ENCODE measurements at regions not wholly inside any gene's neighbourhood (a gene's known extent, or its start where the extent isn't known, plus 50 kb on each side); places are given as distances from the start of the nearest gene placed in this dataset.

DNA sequence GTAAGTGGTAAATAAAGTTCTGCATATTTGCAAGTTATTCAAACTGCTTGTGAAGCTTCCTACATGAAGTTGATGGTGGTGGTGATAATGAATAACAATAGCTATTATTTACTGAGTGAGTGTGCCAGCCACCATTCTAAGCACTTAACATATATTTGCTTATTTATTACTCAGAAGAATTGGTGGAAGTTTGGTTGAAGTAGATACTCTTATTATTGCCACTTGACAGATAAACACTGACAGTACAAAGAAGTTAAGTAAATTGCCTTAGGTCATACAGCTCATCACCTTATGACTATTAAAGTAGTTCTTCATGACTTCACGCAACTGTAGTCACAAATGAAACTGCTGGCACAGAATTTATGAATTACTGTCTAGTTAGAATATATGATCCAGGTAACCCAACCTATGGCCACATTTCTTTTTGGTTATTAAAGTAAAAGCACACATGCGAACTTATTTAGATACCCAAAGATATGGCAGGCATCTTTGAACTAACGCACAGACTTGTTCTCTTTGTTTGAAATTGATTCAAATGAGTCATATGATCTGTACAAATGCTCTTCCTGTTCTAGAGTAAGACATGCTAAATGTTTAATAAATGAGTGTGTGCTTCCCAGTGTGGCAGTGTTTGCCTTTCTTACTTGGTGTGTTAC lies 99.8 kb upstream of the NR2F2 start:
- DNase-seq (ENCODE audit: low read depth), result no peak
- H3K4me3 ChIP-seq (ENCODE audit: low read length), result no peak overlapping the region

DNA sequence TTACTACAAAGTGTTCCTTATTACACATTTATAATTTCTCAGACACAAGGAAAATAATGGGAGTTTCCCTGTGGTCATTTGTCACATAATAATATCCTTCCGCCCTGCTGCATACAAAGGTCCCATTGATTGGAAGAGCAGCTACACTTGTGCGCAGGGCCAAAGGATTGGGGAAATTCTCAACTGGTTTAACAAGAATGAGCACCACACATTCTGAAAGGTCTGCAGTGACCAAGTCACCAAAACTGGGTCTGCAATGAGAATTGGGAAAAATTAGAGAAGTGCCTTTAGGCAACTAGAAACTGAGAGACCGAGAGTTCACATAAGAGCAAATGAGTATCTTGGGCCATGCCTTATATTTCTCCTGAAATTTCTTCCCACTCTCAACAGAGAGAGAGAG lies 98.2 kb upstream of the NR2F2 start:
- DNase-seq (ENCODE audit: low read depth), result no peak
- TF ChIP-seq, protein P1, sequence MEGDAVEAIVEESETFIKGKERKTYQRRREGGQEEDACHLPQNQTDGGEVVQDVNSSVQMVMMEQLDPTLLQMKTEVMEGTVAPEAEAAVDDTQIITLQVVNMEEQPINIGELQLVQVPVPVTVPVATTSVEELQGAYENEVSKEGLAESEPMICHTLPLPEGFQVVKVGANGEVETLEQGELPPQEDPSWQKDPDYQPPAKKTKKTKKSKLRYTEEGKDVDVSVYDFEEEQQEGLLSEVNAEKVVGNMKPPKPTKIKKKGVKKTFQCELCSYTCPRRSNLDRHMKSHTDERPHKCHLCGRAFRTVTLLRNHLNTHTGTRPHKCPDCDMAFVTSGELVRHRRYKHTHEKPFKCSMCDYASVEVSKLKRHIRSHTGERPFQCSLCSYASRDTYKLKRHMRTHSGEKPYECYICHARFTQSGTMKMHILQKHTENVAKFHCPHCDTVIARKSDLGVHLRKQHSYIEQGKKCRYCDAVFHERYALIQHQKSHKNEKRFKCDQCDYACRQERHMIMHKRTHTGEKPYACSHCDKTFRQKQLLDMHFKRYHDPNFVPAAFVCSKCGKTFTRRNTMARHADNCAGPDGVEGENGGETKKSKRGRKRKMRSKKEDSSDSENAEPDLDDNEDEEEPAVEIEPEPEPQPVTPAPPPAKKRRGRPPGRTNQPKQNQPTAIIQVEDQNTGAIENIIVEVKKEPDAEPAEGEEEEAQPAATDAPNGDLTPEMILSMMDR (conservative IDR thresholded peaks at IDR 0.05; ENCODE audit: low read depth, low read length), result no peak
- H3K4me3 ChIP-seq (ENCODE audit: low read length), result no peak overlapping the region

More for the DNA sequence above, 99.8 kb upstream of the NR2F2 start:
- TF ChIP-seq, protein P1 (conservative IDR thresholded peaks at IDR 0.05; ENCODE audit: low read depth, low read length), result no peak

DNA sequence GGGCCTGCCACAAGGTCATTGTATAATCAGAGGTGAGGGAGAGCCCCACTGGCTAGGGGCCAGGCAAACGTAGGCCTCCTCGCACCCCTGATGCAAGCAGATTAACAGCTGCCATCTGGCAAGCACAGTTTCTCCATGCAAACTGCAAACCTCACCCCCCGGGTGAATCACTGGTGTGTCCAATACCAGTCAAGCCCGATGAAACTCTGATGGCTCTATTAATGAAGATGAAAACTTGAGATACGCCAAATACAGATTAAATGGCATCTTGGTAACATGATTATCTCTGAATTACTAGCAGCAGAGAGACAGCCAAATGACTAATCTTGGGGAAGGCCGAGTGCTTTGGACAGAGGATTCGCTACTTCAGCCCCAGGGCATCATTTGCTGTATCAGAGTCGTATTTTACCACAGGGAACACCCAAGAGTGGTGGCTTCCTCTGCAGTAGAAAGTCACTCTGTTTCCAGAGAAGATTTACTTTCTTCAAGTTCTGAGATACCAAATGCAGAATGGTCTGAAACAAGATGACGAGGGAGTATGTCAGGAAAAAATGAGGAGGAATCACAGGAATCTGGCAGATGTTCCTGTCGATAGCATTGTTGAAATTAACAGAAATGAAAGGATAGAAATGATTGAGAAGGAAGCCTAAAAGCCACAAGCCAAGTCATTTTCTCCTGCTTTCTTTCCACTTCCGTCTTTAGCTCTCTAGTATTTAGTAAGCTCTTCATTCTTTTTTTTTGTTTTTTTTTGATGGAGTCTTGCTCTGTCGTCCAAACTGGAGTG lies 96.2 kb upstream of the NR2F2 start:
- TF ChIP-seq, protein P1 (conservative IDR thresholded peaks at IDR 0.05; ENCODE audit: low read depth, low read length), result no peak
- H3K4me3 ChIP-seq (ENCODE audit: low read length), result no peak overlapping the region
- no peak for DNase-seq (ENCODE audit: low read depth)

DNA sequence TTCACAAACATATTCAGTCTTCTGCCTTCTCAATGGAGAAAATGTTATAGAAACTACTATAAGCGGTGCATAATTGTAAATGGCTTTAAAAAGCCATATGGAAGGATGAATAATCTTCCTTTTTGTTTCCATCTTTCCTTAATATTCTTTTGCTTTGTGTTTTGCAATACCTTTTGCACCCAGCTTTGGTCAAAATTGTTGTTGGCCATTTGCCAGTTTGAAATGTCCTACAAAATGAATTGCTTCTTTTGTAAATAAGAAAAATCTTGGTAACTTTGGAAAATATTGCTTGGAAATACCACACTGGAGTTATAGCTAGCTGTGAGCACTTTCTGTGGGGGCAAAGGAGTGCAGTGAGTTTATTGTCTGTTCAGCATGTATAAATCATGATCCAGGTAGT lies 93.5 kb upstream of the NR2F2 start:
- TF ChIP-seq, protein P1 (conservative IDR thresholded peaks at IDR 0.05; ENCODE audit: low read depth, low read length), result no peak
- no peak overlapping the region for H3K4me3 ChIP-seq (ENCODE audit: low read length)
- no peak for DNase-seq (ENCODE audit: low read depth)

DNA sequence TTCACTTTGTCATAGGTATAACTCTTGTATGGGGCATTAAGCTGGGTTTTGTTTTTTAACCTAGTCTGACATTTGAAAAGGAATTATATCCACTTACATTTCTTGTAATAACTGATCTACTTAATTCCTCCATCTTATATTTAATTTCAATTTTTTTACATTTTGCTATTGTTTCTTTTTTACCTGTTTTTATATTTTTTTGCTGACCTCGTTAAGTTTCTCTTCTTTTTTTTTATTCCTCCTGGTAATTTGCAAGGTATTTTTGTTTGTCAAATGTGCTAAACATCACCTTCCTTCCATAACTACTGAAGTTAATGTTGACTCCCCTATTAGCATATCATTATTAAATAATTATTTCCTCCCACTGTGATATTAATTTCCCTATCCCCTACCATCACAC lies 87.7 kb upstream of the NR2F2 start:
- TF ChIP-seq, protein P1 (conservative IDR thresholded peaks at IDR 0.05; ENCODE audit: low read depth, low read length), result no peak
- no peak overlapping the region for H3K4me3 ChIP-seq (ENCODE audit: low read length)
- DNase-seq (ENCODE audit: low read depth), result no peak

DNA sequence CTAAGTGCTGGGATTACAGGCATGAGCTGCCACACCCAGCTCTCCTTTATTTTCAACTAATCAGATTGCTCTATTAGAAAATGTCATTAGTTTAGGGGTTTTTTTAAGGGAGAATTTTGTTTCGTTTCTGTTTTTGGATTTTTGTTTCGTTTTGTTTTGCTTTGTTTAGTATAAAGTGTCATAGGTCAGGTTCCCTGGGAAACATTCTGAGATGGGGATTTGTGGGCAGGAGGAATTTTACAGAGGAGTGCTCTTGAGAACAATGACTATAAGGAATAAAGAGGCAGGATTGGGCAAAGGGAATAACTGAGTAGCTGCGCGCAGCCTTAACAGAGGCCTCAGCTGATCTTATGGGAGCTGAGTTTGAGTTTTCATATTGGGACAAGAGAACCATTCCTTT lies 86.8 kb upstream of the NR2F2 start:
- TF ChIP-seq, protein P1 (conservative IDR thresholded peaks at IDR 0.05; ENCODE audit: low read depth, low read length), result no peak
- H3K4me3 ChIP-seq (ENCODE audit: low read length), result no peak overlapping the region
- DNase-seq (ENCODE audit: low read depth), result no peak

DNA sequence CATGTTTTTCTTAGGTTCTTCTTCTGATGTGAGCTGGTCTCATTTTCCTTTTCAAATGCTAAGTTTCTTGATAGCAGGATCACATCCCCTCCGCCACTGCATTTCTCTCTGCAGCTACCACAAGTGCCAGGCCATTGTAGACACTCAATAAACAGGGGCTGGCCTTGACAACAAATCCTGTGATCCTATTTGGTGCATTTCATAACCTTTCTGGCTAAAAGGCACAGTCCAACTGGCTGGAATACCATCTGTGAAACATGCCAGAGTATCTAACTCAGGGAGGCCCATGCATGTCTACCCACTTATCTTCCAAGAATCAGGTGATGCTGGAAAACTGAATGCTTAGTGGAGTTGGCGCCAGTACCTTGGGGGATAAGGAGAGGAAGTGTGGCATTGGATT lies 85.2 kb upstream of the NR2F2 start:
- H3K4me3 ChIP-seq (ENCODE audit: low read length), result no peak overlapping the region
- no peak for DNase-seq (ENCODE audit: low read depth)
- TF ChIP-seq, protein P1 (conservative IDR thresholded peaks at IDR 0.05; ENCODE audit: low read depth, low read length), result no peak
